GM18511 (cell line): ENCODE measurements at regions not wholly inside any gene's neighbourhood (a gene's known extent, or its start where the extent isn't known, plus 50 kb on each side); places are given as distances from the start of the nearest gene placed in this dataset.
"Not testable (repeated sequence)": the region's sequence is repeated elsewhere in the genome, so short reads cannot be mapped to it uniquely, and the experiment has no call there.

Experiments used
- ATAC-seq: cut with Tn5 transposase; IDR thresholded peaks from one replicate; pipeline ENCODE4 v1.9.1; 2021; ENCODE audit warnings: mild to moderate bottlenecking, moderate library complexity; ENCODE audit not compliant: unreplicated experiment

DNA sequence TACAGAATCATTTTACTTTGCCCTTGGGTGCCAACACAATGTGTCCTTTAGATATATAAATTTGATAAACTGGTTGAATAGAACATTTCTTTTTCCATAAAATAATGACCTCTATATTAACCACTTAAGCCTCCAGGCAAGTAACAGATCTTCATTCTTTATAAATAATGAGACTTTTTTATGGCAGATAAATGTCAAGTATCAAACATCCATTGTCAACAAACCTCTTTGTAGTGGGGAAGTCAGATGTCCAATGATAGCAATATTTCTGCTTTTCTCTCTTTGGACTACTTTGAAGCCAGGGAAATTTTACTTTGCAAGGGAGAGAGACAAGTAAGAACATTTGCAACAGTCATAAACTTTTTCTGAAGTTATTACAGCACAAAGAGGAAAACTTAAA lies 841.2 kb downstream of the CDH8 start:
- ATAC-seq, result no peak

DNA sequence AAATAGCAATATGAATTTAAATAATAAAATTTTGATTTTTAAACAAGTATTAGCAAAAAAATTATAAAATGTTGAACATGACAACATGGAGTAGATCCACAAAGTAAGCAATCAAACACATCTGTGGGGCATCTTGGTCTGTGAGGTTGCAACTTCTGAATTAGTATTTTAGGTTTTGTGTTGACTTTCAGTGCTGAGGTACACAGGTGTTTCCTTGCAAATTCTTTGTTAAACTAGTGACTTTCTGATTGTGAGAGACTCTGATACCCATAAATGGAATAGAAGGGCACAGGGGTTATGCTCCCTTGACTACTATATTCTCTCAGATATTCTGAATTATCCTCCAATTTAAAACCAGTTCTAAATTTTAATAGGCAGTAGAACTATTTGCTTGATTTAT lies 841.7 kb downstream of the CDH8 start:
- ATAC-seq, result no peak

DNA sequence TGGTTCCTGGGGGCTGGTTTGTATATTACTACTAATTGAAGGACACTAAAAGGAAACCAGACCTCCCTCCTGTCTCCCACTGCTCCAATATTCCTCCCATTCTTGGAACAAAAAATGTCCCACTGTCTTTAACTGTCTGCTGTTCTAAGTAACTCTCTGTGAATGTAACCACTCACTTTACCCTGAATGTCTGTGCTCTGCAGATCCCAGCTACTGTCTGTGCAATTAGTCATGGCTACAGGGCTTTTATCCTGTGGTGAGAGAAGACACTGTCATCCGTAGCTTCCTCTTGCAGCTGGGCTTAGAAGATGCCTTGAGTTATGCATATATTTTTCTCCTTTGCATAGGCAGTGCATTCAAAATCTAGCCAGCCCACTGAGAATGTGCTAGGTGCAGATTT lies 853.8 kb downstream of the CDH8 start:
- no peak for ATAC-seq

DNA sequence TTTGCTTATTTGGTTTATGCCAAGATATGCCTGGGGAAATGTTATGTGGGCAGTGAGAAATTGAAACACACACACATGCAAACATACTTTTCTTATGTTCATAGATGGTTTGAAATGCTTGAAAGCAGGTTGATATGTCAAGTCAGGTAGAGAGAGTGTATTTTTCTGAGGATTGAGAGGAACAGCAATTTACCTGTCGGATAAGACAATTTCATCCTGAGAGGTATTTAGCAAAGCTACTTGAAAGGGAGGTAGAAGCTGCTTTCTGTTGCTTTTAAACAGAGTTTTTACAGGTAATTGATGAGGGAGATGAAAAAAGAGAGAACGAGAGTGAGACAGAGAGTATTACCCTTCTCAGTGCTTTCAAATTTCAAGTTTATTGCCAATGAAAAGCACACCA lies 854.3 kb downstream of the CDH8 start:
- ATAC-seq, result no peak

DNA sequence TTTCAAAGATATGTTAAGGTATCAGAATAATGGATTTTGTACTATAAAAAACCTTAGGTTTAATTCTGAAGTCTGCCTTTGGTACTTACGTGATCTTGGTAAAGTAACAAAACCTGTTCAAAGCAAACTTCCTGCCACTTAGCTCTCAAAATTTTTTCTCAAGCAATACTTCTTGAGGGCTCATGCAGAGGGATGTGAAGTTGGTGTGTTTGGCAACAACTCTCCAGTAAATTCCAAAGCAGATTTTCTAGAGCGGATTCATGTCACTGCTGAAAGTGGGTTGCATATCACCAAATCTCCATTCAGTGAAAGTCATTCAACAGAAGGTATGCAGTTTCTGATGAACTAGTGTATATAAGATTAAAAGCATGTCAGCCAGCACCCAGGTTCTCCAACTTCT lies 856.7 kb downstream of the CDH8 start:
- ATAC-seq, result no peak

DNA sequence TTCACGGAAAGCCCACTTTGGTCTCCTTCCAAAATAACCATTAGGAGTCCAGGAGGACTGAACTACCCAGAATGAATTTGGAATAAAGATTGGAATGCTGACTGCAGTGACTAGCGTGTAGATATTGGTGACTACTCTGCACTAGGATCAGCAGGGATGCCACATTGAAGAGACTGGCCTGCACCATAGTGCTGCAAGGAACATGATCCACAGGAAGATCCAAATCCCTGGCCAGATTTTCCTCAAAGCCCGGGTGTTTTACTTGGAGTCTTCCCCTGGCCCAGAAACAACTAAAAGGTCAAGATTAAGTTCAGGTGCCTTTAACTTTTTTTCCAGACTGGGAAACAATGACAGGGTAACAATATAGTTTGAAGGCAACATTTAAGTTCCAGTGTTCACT lies 870.4 kb downstream of the CDH8 start:
- ATAC-seq, result no peak

DNA sequence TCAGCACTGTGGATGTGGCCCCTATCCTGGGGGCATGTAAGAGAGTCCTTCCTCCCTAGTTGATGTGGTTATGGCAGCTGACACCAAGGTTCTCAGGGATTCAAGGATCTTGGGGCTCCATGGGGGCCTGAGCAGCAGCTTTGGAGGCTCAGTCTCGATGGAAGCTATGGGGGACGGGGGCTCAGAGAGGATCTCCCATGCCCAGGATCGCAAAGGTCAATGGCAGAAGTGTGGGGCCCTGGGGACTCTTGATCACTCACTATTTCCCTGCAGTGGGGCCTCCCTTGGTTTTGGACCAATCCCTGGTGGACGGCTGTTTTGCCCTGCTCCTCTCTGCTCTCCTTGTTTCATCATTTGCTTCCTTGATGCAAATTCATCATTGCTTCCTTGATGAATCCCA lies 885.9 kb downstream of the CDH8 start:
- ATAC-seq, result no peak

DNA sequence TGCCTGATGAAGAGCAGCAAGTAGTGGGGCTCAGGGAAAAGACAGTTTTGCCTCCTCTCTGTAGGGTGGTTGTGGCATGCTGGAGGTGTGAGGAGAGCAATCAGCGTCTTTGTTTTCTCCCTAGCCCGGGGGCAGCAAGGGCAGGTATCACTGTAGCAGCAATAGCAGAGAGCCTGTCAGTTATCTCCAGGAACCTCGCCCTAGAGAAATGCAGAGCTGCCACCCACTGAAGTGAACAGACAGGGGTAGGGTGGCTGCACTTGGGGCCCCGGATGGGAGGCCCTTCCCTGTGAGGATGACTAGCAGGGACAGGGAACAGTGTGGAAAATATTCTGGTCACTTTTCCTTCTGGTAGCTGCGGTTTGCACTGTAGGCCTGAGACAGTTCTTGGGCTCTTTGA lies 886.5 kb downstream of the CDH8 start:
- no peak for ATAC-seq

DNA sequence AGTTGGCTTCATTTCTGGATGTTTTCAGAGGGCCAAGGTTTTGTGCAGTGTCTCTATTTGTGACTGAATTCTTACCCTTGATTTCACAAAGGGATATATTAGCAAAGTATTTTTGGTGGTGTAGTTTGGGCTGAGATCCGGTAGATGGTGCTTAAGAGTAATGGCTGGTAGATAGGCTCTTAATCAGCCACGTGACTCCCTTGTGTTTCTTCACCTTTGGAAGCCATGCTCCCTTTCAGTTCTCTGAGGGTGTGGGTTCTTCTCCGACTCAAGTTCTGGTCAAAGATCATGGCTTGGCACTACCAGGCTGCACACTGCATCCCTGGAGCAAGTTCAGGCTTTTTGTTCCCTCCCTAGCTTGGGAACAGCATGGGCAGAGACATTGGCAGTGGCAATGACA lies 887.3 kb downstream of the CDH8 start:
- no peak for ATAC-seq

DNA sequence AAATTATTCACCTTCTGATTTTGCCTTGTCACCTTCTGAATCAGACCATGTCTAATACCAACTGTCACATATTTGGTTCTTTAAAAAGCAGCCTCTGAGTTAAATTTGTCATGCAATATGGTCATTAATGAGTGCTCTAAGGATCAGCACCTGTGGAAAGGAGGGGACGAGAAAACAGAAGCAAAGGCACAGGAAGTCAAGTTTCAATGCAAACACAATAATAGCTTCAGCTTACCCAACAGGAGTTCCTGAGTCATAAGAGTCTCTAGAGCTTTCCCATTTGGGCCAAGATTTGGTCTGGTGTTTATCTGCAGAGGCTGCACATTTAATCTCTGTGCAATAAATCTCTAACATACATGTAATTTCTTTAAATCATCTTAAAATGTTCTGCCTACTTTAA lies 889.8 kb downstream of the CDH8 start:
- no peak for ATAC-seq

DNA sequence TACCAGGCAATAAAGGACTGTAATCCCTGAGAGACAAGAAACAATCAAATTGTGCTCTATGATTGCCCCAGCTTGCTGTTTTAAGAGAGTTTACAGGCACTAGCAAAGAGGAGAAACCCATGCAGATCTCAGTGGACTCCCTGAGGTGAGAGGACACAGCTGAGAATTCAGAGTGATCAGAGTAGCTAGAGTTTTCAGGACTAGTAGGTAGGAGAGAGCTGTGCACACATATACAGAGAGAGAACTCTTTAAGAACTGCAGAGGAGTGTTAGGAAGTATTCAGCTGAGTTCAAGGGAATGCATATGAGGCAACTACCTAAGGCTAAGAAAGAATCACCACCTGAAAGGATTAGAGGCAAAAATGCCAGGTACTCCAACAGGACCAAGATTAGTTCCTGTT lies 904.8 kb downstream of the CDH8 start:
- ATAC-seq, result no peak

DNA sequence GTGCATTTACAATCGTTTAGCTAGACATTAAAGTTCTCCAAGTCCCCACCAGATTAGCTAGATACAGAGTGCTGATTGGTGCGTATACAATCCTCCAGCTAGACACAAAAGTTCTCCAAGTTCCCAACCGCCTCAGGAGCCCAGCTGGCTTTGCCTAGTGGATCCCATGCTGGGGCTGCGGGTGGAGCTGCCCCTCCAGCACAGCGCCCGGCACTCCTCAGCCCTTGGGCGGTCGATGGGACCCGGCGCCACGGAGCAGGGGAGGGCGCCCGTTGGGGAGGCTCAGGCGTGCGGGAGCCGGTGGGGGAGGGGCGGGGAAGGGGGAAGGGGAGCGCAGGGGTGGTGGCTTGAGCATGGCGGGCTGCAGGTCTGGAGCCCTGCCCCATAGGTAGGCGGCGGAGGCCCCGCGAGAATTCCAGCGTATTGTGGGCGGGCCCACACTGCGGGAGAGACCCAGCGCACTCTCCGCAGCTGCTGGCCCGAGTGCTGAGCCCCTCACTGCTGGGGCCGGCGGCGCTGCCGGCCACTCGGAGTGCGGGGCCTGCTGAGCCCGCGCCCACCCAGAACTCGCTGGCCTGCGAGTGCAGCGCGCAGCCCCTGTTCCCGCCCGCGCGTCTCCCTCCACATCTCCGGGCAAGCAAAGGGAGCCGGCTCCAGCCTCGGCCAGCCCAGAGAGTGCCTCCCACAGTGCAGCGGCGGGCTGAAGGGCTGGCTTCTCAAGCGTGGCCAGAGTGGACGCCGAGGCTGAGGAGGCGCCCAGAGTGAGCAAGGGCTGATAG lies 907.5 kb downstream of the CDH8 start:
- ATAC-seq, result no peak

DNA sequence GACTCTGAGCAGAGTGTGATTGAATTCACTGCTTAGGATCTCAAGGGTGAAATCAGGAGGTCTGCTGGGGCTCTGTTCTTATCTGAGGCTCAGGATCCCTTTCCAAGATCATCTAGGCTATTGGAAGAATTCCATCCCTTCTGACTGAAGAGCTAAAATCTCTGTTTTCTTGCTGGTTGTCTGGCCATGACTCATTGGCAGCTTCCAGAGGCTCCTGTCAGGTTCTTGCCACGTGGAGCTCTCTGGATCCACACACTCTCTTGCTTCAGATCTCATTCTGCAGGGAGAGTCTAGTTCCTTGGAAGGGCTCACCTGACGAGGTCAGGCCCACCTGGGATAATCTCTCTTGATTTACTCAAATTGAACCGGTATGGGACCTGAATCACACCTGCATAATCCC lies 930.7 kb downstream of the CDH8 start:
- ATAC-seq, result no peak

DNA sequence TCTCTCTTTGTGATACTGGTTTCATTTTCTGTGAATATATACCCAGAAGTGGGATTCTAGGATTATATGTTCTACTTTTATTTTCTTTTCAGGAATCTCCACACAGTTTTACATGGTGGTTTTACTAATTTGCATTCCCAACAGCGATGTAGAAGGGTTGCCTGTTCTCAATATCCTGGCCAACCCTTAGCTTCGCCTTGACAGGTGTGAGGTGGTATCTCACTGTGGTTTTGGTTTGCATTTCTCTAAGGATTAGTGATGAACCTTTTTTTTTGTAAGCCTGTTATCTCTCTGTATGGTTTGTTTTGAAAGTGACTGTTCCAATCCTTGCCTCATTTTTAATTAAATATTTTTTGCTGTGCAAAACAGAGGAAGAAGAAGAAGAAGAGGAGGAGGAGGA lies 937.7 kb downstream of the CDH8 start:
- ATAC-seq, result no peak

DNA sequence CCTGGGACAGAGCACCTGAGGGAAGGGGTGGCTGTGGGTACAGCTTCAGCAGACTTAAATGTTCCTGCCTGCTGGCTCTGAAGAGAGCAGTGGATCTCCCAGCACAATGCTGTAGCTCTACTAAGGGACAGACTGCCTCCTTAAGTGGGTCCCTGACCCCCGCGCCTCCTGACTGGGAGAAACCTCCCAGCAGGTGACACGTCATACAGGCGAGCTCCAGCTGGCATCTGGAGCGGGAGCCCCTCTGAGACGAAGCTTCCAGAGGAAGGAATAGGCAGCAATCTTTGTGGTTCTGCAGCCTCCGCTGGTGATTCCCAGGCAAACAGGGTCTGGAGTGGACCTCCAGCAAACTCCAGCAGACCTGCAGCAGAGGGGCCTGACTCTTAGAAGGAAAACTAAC lies 944.9 kb downstream of the CDH8 start:
- not testable (repeated sequence) for ATAC-seq

DNA sequence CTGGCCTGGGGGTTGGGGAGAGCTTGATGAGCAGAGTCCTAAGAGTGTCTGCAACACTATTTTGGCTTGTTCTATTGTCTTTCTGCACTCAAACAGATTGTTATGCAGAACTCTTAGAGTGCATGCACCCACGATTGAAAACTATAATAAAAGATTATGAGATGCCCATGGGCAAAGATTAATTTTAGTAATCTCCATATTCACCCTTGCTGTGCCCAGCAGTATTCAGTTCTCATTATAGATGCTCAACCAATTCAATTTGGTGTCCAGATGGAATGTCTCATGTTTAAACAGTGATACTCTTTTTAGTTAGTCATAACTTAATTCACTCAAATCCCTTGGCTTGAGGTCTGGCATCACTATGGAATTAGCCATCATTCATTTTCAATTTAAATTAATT lies 952.5 kb downstream of the CDH8 start:
- no peak for ATAC-seq

DNA sequence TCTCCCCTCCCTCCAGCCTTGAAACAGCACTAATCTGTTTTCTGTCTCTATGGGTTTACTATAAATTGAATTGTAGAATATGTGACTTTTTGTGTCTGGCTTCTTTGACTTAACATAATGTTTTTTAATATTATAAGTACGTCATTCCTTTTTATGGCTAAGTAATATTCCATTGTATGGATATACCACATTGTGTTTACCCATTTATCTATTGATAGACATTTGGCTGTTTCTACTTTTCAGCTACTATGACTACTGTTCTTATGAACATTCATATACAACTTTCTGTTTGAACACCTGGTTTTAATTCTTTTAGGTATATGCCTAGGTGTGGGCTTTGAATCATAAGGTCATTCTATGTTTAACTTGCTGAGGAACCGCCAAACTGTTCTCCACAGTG lies 961.9 kb downstream of the CDH8 start:
- ATAC-seq, result no peak

DNA sequence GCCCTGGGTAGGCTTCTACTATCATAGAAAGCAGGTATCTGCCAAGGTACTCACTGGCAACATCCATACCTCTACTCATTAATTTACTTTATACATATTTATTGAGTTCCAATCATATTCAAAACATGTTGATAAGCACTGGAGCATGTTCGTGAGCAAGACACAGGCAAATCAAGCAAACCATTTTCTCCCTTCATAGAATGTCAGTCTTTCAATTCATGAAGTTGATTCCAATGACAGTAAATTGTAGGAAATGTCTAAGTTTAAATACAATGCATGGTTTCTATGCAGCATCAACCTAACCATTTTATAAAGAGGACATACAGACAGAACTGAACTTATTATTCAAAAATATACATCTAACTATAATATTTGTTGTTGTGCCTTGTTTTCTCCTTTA lies 978.6 kb downstream of the CDH8 start:
- ATAC-seq, result no peak

DNA sequence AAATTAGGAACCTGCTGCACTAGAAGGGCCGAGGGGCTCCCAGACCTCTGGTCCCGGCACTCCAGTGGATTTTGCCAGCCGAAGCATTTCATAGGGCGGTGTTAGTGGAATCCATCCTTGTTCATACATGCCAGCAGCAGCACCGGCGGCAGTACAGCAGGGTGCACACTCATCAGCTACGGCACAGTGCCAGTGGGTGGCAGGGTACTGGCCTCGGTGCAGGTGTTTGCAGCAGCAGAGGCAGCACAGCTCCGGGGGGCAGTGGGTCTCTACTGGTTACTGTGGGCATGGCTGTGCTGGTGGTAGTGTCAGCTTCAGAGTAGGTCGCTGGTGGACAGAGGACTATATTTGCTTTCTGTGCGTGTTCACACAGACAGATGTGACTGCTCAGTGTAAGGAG lies 985.7 kb downstream of the CDH8 start:
- no peak for ATAC-seq

DNA sequence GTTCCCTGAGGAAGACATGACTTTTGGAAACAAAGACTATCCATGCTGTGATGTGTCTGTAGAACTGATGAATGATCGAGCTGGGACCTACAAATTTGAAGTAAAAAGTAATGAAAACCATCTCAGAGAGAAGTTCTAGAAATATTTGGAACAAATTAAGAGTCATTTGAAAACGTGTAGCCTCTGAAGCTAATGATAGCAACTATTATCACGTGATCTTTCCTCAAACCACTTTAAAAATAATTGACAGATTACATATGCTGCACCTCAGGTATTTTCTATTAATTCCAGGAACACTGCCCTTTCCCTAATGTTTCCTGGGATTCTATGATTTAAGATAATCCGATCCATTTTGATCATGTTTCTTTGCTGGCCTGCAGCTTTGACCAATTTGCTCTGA lies 990.3 kb downstream of the CDH8 start:
- no peak for ATAC-seq

DNA sequence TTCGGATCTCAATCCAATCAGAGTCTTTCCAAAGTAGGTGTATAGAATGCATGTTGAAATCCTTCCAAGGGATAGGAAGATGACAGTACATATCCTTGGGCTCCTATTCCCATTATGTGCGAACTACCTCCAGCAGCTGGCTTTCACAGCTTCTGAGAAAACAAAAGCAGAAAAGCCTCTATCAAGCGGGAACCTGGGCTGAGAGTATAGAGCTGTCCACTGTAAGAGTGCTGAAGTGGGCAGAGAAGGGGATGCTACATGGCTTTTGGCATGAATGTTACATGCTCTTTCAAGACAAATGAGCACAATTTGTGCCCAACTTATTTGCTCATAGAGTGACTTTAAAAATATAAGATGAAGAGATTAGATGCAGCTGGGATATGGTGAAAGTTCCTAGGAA lies 993.5 kb downstream of the CDH8 start:
- ATAC-seq, result no peak

DNA sequence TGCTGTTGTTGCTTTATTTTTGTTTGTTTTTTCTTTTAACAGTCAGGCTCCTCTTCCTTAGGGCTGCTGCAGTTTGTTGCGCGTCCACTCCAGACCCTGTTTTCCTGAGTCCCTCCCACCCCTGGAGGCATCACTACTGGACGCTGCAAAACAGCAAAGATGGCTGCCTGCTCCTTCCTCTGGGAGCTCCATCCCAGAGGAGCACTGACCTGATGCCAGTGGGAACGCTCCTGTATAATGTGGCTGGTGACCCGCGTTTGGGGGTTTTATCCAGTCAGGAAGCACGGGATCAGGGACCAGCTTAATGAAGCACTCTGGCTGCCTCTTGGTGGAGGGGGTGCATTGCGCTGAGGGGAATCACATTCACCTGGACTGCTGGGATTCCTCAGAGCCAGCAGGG lies 1005.6 kb downstream of the CDH8 start:
- no peak for ATAC-seq

DNA sequence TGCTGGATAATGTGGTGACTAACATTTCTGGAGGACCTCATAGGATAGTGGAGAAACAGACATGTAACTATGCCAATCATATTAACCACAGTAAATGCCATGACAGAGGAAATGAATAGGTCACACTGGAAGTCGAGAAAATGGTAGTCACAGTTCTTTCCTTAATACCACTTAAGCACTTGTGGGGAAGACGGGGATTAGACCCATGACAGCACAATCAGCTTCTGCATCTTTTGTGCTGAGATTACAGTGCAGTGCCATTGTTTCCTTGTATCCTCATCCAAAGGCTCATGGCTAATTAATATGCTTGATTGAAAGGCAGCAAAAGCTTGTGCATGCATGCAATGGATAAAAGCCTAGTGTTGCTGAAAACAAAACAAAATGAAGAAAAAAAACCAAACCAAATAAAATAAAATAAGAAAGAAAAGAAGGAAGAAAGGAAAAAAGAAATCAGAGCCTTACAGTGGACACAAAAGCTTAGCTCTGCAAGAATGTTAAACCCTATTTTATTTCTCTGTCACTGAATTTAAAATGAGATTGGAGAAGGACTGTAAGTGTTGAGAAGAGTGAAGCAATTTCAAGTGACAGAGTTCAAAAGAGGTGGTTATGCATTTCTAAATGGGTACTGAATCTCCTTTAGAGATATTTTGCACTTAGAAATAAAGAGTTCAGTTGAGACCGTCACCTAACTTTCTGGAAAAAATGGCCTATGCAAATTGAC lies 1011.9 kb downstream of the CDH8 start:
- ATAC-seq, result no peak
